Endothelial cell of umbilical vein (primary cell): ENCODE measurements at regions not wholly inside any gene's neighbourhood (a gene's known extent, or its start where the extent isn't known, plus 50 kb on each side); places are given as distances from the start of the nearest gene placed in this dataset.

Experiments
- BruUV-seq: library from RNA; stranded (reverse); fragments of 400-500 nt; replicated peaks from 2 replicates; lab custom pipeline; 2021; lab: Mats Ljungman, UMichigan
- CTCF ChIA-PET: fragments of 300-600, 350-600 bp; sonication (Branson Sonifier 250); formaldehyde crosslinking; loops from one replicate; lab custom pipeline; 2021; ENCODE audit warnings: antibody characterized with exemption, inconsistent platforms; lab: Charles Lee
- POLR2A ChIA-PET: fragments of 300-600, 350-600 bp; sonication (Branson Sonifier 250); formaldehyde crosslinking; loops from one replicate; lab custom pipeline; 2021; ENCODE audit warnings: antibody characterized with exemption, inconsistent platforms; lab: Charles Lee
- DNase-seq: peaks from one replicate; pipeline ENCODE4 v3.0.0-alpha.2; 2011; ENCODE audit warnings: low read depth, low spot score
- FAIRE-seq: peaks from 2 replicates; lab custom pipeline; 2011; peaks lifted over from hg19 to GRCh38; lab: Jason Lieb, UNC
- H2AFZ ChIP-seq: 2 replicates; pipeline ENCODE4 v1.6.0; 2012; ENCODE audit warnings: low read depth, low read length, control low read depth, inconsistent platforms
- H3K27ac ChIP-seq: 2 replicates; pipeline ENCODE4 v1.5.1; 2011; ENCODE audit warnings: low read depth, mild to moderate bottlenecking, control low read depth, low read length, moderate library complexity; ENCODE audit not compliant: insufficient read depth
- H3K27me3 ChIP-seq, 2 experiments: 2 replicates each; pipeline versions ENCODE4 v1.6.0 to v1.6.1; 2011; ENCODE audit warnings: low read length in 2 of 2, mixed read lengths in 1 of 2; ENCODE audit not compliant: control insufficient read depth in 2 of 2, insufficient read depth in 2 of 2
- H3K36me3 ChIP-seq, 2 experiments: 2 replicates in 1 of 2; 3 replicates in 1 of 2; pipeline ENCODE4 v1.5.1; 2011; ENCODE audit warnings: low read length in 2 of 2, mild to moderate bottlenecking in 1 of 2, moderate library complexity in 1 of 2; ENCODE audit not compliant: control insufficient read depth in 2 of 2, insufficient read depth in 2 of 2; ENCODE audit errors: extremely low read depth in 1 of 2
- H3K4me1 ChIP-seq: 3 replicates; pipeline ENCODE4 v1.5.1; 2011; ENCODE audit warnings: mild to moderate bottlenecking, low read length; ENCODE audit not compliant: control insufficient read depth, insufficient read depth; ENCODE audit errors: extremely low read depth
- H3K4me2 ChIP-seq: 2 replicates; pipeline ENCODE4 v1.6.1; 2011; ENCODE audit warnings: low read length, control low read depth, mixed read lengths; ENCODE audit not compliant: insufficient read depth
- H3K4me3 ChIP-seq, 3 experiments: fragments of 200-600 bp in 1 of 3; sonication (generic), shearing (Covaris generic) in 1 of 3; replicated peaks in 1 of 3; 2 replicates each; pipeline ENCODE4 v1.5.1; 2011 to 2016; ENCODE audit warnings: control low read depth in 3 of 3, low read length in 3 of 3, mild to moderate bottlenecking in 2 of 3, inconsistent platforms in 1 of 3, low read depth in 1 of 3, moderate library complexity in 1 of 3; ENCODE audit not compliant: insufficient read depth in 1 of 3
- H3K79me2 ChIP-seq: 2 replicates; pipeline ENCODE4 v1.6.0; 2012; ENCODE audit warnings: low read length, inconsistent platforms; ENCODE audit not compliant: control insufficient read depth, insufficient read depth
- H3K9ac ChIP-seq: replicated peaks from 2 replicates; pipeline ENCODE3; 2011; ENCODE audit warnings: low read length, control low read depth; ENCODE audit not compliant: insufficient read depth; ENCODE audit errors: extremely low read depth
- H3K9me1 ChIP-seq: replicated peaks from 3 replicates; pipeline ENCODE4 v1.6.0; 2011; ENCODE audit warnings: mild to moderate bottlenecking, low read length; ENCODE audit not compliant: control insufficient read depth, insufficient read depth; ENCODE audit errors: extremely low read depth
- H3K9me3 ChIP-seq: replicated peaks from 2 replicates; pipeline ENCODE4 v1.5.1; 2012; ENCODE audit warnings: low read length, inconsistent platforms; ENCODE audit not compliant: control insufficient read depth, insufficient read depth
- H4K20me1 ChIP-seq: replicated peaks from 2 replicates; pipeline ENCODE3; 2011; ENCODE audit warnings: mild to moderate bottlenecking, low read length; ENCODE audit not compliant: control insufficient read depth, insufficient read depth; ENCODE audit errors: extremely low read depth
- EZH2 ChIP-seq: IDR thresholded peaks from 2 replicates; pipeline ENCODE4 v1.6.1; 2012; ENCODE audit warnings: borderline replicate concordance, low read depth, mild to moderate bottlenecking, moderate library complexity, low read length, inconsistent platforms; ENCODE audit not compliant: severe bottlenecking
- FOS ChIP-seq: IDR thresholded peaks from 2 replicates; pipeline ENCODE4 v1.6.1; 2011; ENCODE audit warnings: mild to moderate bottlenecking, low read length, moderate library complexity, borderline replicate concordance; ENCODE audit not compliant: insufficient read depth
- GATA2 ChIP-seq: IDR thresholded peaks from 2 replicates; pipeline ENCODE4 v1.7.0; 2011; ENCODE audit warnings: low read depth, mild to moderate bottlenecking, moderate library complexity, mixed read lengths, low read length; ENCODE audit not compliant: insufficient read length, insufficient read depth
- JUN ChIP-seq: IDR thresholded peaks from 2 replicates; pipeline ENCODE4 v1.6.1; 2011; ENCODE audit warnings: borderline replicate concordance, low read depth; ENCODE audit not compliant: insufficient read length, insufficient read depth
- MYC ChIP-seq: IDR thresholded peaks from one replicate; pipeline ENCODE4 v1.6.1; 2011; ENCODE audit warnings: mild to moderate bottlenecking, low read depth, low read length
- POLR2A ChIP-seq: IDR thresholded peaks from 2 replicates; pipeline ENCODE4 v1.6.1; 2012; ENCODE audit warnings: low read depth, mild to moderate bottlenecking, control low read depth, low read length
- POLR2AphosphoS5 ChIP-seq: IDR thresholded peaks from 2 replicates; pipeline ENCODE4 v1.6.1; 2012; ENCODE audit warnings: low read depth, mild to moderate bottlenecking, control low read depth, low read length, moderate library complexity; ENCODE audit not compliant: insufficient read depth
- dilution Hi-C: fragments of 300-500 bp; cut with MboI; formaldehyde crosslinking; loops from one replicate; pipeline ENCODE4 v1.15.0; 2019; ENCODE audit warnings: low sequenced_read_pairs; ENCODE audit not compliant: extremely low pct_ligation_motif_present
- intact Hi-C: fragments of 100-400 bp; cut with micrococcal nuclease; formaldehyde crosslinking; loops from one replicate; pipeline ENCODE4 v1.10.0; 2022
- TF ChIP-seq, protein P1 (sequence below), 2 donors: IDR thresholded peaks; 1 replicate in 1 of 2; 2 replicates in 1 of 2; pipeline ENCODE4 v1.5.1; 2011; ENCODE audit warnings: low read length in 2 of 2, mild to moderate bottlenecking in 2 of 2, moderate library complexity in 2 of 2, control low read depth in 1 of 2, inconsistent platforms in 1 of 2, low read depth in 1 of 2; ENCODE audit not compliant: insufficient read depth in 1 of 2; ENCODE audit errors: extremely low read depth in 1 of 2
- TF ChIP-seq, protein P2 (sequence below): IDR thresholded peaks from 2 replicates; pipeline ENCODE4 v1.6.1; 2011; ENCODE audit not compliant: insufficient read depth, insufficient read length

DNA sequence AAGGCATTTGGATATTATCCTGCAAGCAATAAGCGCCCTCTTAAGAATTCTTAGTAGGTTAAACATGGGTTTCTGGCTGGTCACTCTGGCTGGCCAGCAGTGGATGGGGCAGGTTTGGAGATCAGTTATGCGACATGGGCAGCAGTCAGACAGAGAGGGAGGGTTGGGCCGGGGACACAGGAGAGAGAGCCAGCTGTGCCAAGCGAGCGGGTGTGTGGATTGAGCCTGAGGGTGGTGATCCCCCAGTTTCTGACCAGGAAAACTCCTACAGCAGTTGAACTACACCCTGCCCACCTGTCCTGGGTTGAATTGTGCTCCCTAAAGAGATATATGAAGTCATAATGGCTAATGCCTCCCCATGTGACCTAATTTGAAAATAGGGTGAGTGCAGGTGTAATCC is 671.2 kb downstream of the TBC1D22A start:
- Histone ChIP-seq H2AFZ (no peak overlapping the region), H3K4me3 (no peak overlapping the region), H3K27me3 (no peaks in the 10 kb centered on the region), H3K9ac (no peak overlapping the region), H4K20me1 (no peaks in the 10 kb centered on the region), H3K27ac (no peak overlapping the region), H3K4me1 (no peaks in the 10 kb centered on the region), H3K36me3 (no peaks in the 10 kb centered on the region), H3K9me3 (peaks cover 2% of the 10 kb centered on the region), H3K4me2 (no peak overlapping the region), H3K9me1 (no peaks in the 10 kb centered on the region), H3K79me2 (no peaks in the 10 kb centered on the region)
- ChIA-PET CTCF (no interaction called here), POLR2A (no interaction called here)
- BruUV-seq, result no TSS peak
- intact Hi-C loops (no loop called here), dilution Hi-C loops (no loop called here)
- TF ChIP-seq EZH2, result no peak
- TF ChIP-seq POLR2A, result no peak
- TF ChIP-seq GATA2, result no peak
- no peak for TF ChIP-seq FOS
- TF ChIP-seq JUN, result no peak
- TF ChIP-seq, protein P1, sequence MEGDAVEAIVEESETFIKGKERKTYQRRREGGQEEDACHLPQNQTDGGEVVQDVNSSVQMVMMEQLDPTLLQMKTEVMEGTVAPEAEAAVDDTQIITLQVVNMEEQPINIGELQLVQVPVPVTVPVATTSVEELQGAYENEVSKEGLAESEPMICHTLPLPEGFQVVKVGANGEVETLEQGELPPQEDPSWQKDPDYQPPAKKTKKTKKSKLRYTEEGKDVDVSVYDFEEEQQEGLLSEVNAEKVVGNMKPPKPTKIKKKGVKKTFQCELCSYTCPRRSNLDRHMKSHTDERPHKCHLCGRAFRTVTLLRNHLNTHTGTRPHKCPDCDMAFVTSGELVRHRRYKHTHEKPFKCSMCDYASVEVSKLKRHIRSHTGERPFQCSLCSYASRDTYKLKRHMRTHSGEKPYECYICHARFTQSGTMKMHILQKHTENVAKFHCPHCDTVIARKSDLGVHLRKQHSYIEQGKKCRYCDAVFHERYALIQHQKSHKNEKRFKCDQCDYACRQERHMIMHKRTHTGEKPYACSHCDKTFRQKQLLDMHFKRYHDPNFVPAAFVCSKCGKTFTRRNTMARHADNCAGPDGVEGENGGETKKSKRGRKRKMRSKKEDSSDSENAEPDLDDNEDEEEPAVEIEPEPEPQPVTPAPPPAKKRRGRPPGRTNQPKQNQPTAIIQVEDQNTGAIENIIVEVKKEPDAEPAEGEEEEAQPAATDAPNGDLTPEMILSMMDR (IDR thresholded peaks at IDR 0.05; ENCODE audit: extremely low read depth in 1 of 2, insufficient read depth in 1 of 2, low read depth in 1 of 2, low read length in 2 of 2), result no peak
- TF ChIP-seq, protein P2, sequence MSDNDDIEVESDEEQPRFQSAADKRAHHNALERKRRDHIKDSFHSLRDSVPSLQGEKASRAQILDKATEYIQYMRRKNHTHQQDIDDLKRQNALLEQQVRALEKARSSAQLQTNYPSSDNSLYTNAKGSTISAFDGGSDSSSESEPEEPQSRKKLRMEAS, result no peak
- no peak for TF ChIP-seq POLR2AphosphoS5
- TF ChIP-seq MYC, result no peak
- no peak for DNase-seq
- no peak for FAIRE-seq
